ENCODE measurements at regions not wholly inside any gene's neighbourhood (a gene's known extent, or its start where the extent isn't known, plus 50 kb on each side); places are given as distances from the start of the nearest gene placed in this dataset.

DNA sequence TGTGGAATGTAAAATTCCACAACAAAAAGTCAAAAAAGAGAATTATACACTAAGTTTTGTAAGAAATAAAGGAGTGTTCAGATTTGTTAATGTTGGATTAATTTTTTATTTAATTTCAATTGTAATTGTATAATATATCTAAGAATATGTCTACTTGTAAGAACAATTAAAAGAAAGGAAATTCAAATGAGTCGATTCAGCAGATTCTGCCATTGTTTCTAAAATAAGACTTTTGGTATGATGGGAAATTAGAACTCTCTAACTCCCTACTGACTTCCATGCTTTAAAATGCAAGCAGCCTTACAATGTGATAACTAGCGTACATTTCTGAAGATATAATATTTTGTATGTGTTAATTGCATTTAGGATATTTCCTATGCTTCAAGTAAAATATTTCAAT lies 395.9 kb upstream of the ZNF717 start:
- Histone ChIP-seq H3K27ac (ENCODE audit: low read length) (no peak overlapping the region), H3K4me1 (ENCODE audit: low read length) (no peaks in the 10 kb centered on the region), H3K36me3 (replicated peaks; ENCODE audit: insufficient read depth, low read length) (no peaks in the 10 kb centered on the region), H3K9me2 (replicated peaks; ENCODE audit: insufficient read depth, low read length) (no peaks in the 10 kb centered on the region), H2AFZ (ENCODE audit: low read length) (no peak overlapping the region), H3K79me2 (ENCODE audit: low read length) (no peaks in the 10 kb centered on the region), H3F3A (ENCODE audit: insufficient read depth, low read length) (no peaks in the 10 kb centered on the region), H3K9ac (ENCODE audit: low read length) (no peak overlapping the region), H3K27me3 (replicated peaks; ENCODE audit: insufficient read depth, low read length) (no peaks in the 10 kb centered on the region), H3K4me2 (ENCODE audit: low read depth, low read length) (no peak overlapping the region), H3K4me3 (ENCODE audit: low read length) (no peak overlapping the region), H4K20me1 (ENCODE audit: insufficient read depth, low read length) (no peaks in the 10 kb centered on the region), H3K9me3 (replicated peaks; ENCODE audit: insufficient read depth, low read length) (no peaks in the 10 kb centered on the region)
- no peak for TF ChIP-seq CTCF (IDR thresholded peaks at IDR 0.05; ENCODE audit: low read length)
- TF ChIP-seq EZH2phosphoT487 (IDR thresholded peaks at IDR 0.05; ENCODE audit: low read length), result no peak
- no peak for TF ChIP-seq EZH2 (optimal IDR thresholded peaks at IDR 0.05; ENCODE audit: low read depth, low read length)
- no peak for DNase-seq

GRCh38 chr3:76198086-76198485 lies 412.7 kb upstream of the ZNF717 start:
- no peak for TF ChIP-seq EZH2phosphoT487 (IDR thresholded peaks at IDR 0.05; ENCODE audit: low read length)
- TF ChIP-seq EZH2 (optimal IDR thresholded peaks at IDR 0.05; ENCODE audit: low read depth, low read length), result no peak
- TF ChIP-seq CTCF (IDR thresholded peaks at IDR 0.05; ENCODE audit: low read length), result no peak
- Histone ChIP-seq H3K9me3 (replicated peaks; ENCODE audit: insufficient read depth, low read length) (no peaks in the 10 kb centered on the region), H3K4me1 (ENCODE audit: low read length) (no peaks in the 10 kb centered on the region)

DNA sequence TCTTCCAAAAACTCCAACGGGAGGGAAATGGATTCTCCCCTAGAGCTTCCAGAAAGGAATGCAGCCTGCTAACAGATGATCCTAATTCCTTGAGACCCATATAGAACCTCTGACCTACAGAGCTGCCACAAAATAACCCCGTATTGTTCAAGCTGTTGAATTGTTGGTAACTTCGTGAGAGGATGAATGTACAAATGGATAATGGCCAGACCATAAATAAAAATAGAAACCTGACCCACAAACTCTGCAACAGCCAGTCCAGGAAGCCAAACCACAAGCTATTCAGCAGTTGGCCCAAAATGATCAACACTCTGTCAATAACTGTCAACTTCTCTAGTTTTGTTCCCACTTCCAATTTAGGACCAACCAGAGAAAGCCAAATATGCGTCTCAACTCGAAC lies 414.0 kb upstream of the ZNF717 start:
- no peaks in the 10 kb centered on the region for H4K20me1 ChIP-seq (ENCODE audit: insufficient read depth, low read length)
- H3K27ac ChIP-seq (ENCODE audit: low read length), result no peak overlapping the region
- no peaks in the 10 kb centered on the region for H3K27me3 ChIP-seq (replicated peaks; ENCODE audit: insufficient read depth, low read length)
- no peak for DNase-seq
- no peak overlapping the region for H3K4me3 ChIP-seq (ENCODE audit: low read length)
- H3K79me2 ChIP-seq (ENCODE audit: low read length), result no peaks in the 10 kb centered on the region
- H3K9ac ChIP-seq (ENCODE audit: low read length), result no peak overlapping the region
- H3K4me1 ChIP-seq (ENCODE audit: low read length), result no peaks in the 10 kb centered on the region
- H2AFZ ChIP-seq (ENCODE audit: low read length), result no peak overlapping the region
- no peaks in the 10 kb centered on the region for H3K9me2 ChIP-seq (replicated peaks; ENCODE audit: insufficient read depth, low read length)
- H3F3A ChIP-seq (ENCODE audit: insufficient read depth, low read length), result no peaks in the 10 kb centered on the region
- TF ChIP-seq EZH2 (optimal IDR thresholded peaks at IDR 0.05; ENCODE audit: low read depth, low read length) (no peak), CTCF (IDR thresholded peaks at IDR 0.05; ENCODE audit: low read length) (no peak), EZH2phosphoT487 (IDR thresholded peaks at IDR 0.05; ENCODE audit: low read length) (no peak)
- H3K9me3 ChIP-seq (replicated peaks; ENCODE audit: insufficient read depth, low read length), result no peaks in the 10 kb centered on the region
- H3K36me3 ChIP-seq (replicated peaks; ENCODE audit: insufficient read depth, low read length), result no peaks in the 10 kb centered on the region
- H3K4me2 ChIP-seq (ENCODE audit: low read depth, low read length), result no peak overlapping the region

More at GRCh38 chr3:76198086-76198485, 412.7 kb upstream of the ZNF717 start:
- Histone ChIP-seq H4K20me1 (ENCODE audit: insufficient read depth, low read length) (no peaks in the 10 kb centered on the region), H2AFZ (ENCODE audit: low read length) (no peak overlapping the region), H3K36me3 (replicated peaks; ENCODE audit: insufficient read depth, low read length) (no peaks in the 10 kb centered on the region), H3K9me2 (replicated peaks; ENCODE audit: insufficient read depth, low read length) (no peaks in the 10 kb centered on the region), H3K27ac (ENCODE audit: low read length) (no peak overlapping the region), H3K4me2 (ENCODE audit: low read depth, low read length) (no peak overlapping the region), H3K9ac (ENCODE audit: low read length) (no peak overlapping the region), H3K4me3 (ENCODE audit: low read length) (no peak overlapping the region), H3K79me2 (ENCODE audit: low read length) (no peaks in the 10 kb centered on the region), H3F3A (ENCODE audit: insufficient read depth, low read length) (no peaks in the 10 kb centered on the region), H3K27me3 (replicated peaks; ENCODE audit: insufficient read depth, low read length) (no peaks in the 10 kb centered on the region)
- no peak for DNase-seq
